ENCODE measurements at regions not wholly inside any gene's neighbourhood (a gene's known extent, or its start where the extent isn't known, plus 50 kb on each side); places are given as distances from the start of the nearest gene placed in this dataset.
"Not testable (repeated sequence)": the region's sequence is repeated elsewhere in the genome, so short reads cannot be mapped to it uniquely, and the experiment has no call there.

DNA sequence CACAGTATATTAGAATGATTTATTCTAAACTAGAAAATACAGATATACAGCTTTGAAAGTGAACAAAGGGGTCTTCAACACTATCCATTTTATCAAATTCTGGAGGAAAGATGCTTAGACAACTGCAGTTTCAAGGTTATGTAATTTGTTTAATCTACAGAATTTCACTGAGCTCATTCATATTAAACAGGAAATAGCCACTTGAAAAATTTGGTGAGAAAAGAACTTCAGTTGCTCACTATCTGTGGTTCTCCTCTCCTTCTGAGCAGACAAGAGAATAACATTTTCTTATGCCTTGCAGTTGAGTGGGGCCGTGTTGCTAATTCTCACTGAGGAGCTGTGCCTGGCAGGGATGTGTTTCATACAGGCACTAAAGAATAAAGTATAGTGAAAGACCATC lies 1428.2 kb downstream of the CDH12 start:
- no peak overlapping the region for H3K27ac Mint-ChIP-seq (ENCODE audit: unreplicated experiment)
- no peaks in the 10 kb centered on the region for H3K27me3 Mint-ChIP-seq (ENCODE audit: low read depth)
- TF ChIP-seq, protein P1, sequence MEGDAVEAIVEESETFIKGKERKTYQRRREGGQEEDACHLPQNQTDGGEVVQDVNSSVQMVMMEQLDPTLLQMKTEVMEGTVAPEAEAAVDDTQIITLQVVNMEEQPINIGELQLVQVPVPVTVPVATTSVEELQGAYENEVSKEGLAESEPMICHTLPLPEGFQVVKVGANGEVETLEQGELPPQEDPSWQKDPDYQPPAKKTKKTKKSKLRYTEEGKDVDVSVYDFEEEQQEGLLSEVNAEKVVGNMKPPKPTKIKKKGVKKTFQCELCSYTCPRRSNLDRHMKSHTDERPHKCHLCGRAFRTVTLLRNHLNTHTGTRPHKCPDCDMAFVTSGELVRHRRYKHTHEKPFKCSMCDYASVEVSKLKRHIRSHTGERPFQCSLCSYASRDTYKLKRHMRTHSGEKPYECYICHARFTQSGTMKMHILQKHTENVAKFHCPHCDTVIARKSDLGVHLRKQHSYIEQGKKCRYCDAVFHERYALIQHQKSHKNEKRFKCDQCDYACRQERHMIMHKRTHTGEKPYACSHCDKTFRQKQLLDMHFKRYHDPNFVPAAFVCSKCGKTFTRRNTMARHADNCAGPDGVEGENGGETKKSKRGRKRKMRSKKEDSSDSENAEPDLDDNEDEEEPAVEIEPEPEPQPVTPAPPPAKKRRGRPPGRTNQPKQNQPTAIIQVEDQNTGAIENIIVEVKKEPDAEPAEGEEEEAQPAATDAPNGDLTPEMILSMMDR (IDR thresholded peaks at IDR 0.05) = no peak
- no peak for DNase-seq (ENCODE audit: low spot score)
- no peaks in the 10 kb centered on the region for H3K4me1 Mint-ChIP-seq (ENCODE audit: low read depth)
- no peaks in the 10 kb centered on the region for H3K9me3 Mint-ChIP-seq (ENCODE audit: low read depth)
- no peak overlapping the region for H3K4me3 Mint-ChIP-seq (ENCODE audit: unreplicated experiment)
- H3K36me3 Mint-ChIP-seq (ENCODE audit: low read depth) = no peaks in the 10 kb centered on the region

DNA sequence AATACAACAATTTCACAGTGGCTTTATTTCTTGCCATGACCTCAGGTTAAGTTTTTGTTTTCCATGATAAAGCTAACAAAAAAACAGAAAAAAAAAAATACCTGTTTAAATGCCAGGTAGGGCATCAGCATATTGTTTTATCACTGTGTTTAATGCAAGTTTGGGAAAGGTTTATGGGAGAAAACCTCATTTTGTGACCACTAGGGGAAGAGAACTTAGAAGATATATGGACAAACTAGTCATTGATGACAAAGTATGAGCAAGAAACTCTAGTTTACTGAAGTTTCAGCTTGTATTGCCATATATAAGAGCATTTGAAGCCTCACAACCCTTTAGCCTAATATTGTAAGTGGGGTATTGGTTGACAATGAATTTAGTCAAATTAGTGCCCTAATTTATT lies 1431.4 kb upstream of the CDH18 start:
- Mint-ChIP-seq H3K36me3 (ENCODE audit: low read depth) (no peaks in the 10 kb centered on the region), H3K27ac (ENCODE audit: unreplicated experiment) (no peak overlapping the region), H3K27me3 (ENCODE audit: low read depth) (no peaks in the 10 kb centered on the region), H3K4me3 (ENCODE audit: unreplicated experiment) (no peak overlapping the region), H3K4me1 (ENCODE audit: low read depth) (no peaks in the 10 kb centered on the region), H3K9me3 (ENCODE audit: low read depth) (no peaks in the 10 kb centered on the region)
- DNase-seq (ENCODE audit: low spot score) = no peak
- TF ChIP-seq, protein P1 (IDR thresholded peaks at IDR 0.05) = peak; percentile 11

DNA sequence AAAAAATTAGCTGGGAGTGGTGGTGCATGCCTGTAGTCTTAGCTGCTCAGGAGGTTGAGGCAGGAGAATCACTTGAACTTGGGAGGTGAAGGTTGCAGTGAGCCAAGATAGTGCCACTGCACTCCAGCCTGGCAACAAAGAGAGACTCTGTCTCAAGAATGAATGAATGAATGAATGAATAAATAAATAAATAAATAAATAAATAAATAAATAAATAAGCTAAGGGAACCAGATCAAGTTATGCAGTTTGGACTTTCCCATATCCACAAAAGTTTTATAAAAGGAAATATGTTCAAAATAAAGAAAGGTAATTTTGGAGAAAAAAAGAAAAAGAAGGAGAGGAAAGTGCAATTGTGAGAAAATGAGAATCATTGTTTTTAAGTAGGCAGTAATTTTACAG lies 1414.1 kb upstream of the CDH18 start:
- not testable (repeated sequence) for H3K9me3 Mint-ChIP-seq (ENCODE audit: low read depth); H3K27me3 Mint-ChIP-seq (ENCODE audit: low read depth); H3K4me3 Mint-ChIP-seq (ENCODE audit: unreplicated experiment); H3K27ac Mint-ChIP-seq (ENCODE audit: unreplicated experiment); DNase-seq (ENCODE audit: low spot score); H3K36me3 Mint-ChIP-seq (ENCODE audit: low read depth); H3K4me1 Mint-ChIP-seq (ENCODE audit: low read depth)

DNA sequence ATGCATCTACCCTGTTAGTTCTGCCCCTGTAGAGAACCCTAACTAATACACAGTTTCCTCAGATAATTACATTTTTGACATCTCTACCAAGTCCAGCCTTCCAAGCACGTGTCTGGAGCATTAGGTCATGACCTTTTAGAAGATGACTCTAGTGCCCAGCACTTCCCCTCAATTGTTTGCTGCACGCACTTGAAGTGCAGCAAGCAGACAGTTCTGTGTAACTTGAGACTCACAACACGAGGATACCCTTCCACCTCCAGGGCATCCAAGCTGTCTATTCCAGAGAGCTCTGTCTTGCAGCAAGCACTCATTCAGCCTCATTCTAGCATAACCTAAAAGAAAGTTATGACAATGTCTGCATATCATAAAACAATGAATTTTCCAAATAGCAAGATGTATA lies 1410.5 kb upstream of the CDH18 start:
- peaks cover 1% of the 10 kb centered on the region for H3K27me3 Mint-ChIP-seq (ENCODE audit: low read depth)

DNA sequence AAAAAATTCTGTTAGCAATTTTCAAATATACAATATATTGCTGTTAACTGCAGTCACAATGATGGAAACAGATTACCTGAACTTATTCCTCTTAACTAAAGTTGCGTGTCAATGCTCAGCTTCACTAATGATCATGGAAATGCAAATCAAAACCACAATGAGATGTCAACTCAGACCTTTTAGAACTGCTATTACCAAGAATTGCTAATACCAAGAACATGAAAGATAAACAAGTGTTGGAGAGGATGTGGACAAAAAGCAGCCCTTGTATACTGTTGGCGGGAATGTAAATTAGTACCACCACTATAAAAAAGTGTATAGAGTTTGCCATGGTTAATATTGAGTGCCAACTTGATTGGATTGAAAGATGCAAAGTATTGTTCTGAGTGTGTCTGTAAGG lies 1409.7 kb upstream of the CDH18 start:
- DNase-seq (ENCODE audit: low spot score) = no peak
- TF ChIP-seq, protein P1 (IDR thresholded peaks at IDR 0.05) = no peak

More for the DNA sequence above, 1410.5 kb upstream of the CDH18 start:
- H3K4me3 Mint-ChIP-seq (ENCODE audit: unreplicated experiment) = no peak overlapping the region
- TF ChIP-seq, protein P1 (IDR thresholded peaks at IDR 0.05) = no peak
- peaks cover 3% of the 10 kb centered on the region for H3K36me3 Mint-ChIP-seq (ENCODE audit: low read depth)
- H3K27ac Mint-ChIP-seq (ENCODE audit: unreplicated experiment) = no peak overlapping the region
- H3K4me1 Mint-ChIP-seq (ENCODE audit: low read depth) = no peaks in the 10 kb centered on the region
- H3K9me3 Mint-ChIP-seq (ENCODE audit: low read depth) = no peaks in the 10 kb centered on the region
- DNase-seq (ENCODE audit: low spot score) = no peak

DNA sequence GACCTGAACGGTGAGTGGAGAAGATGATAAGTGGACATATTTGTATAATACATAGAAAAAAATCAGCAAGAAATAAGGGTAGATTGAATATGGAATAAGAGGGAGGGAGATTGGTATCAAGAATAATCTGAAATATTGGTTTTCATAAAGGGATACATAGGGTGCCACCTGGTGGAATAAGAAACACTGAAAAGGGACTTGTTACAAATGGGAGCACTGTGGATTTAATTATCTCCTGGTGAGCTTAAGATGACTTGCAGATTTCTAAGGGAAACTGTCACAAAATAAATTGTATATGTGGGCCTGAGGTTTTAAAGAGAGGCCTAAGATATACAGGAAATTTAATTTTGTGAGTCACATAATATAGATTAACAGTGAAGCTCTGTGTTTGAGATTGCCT lies 1403.5 kb upstream of the CDH18 start:
- TF ChIP-seq, protein P1 (IDR thresholded peaks at IDR 0.05) = peak; percentile 74
- Mint-ChIP-seq H3K9me3 (ENCODE audit: low read depth) (no peaks in the 10 kb centered on the region), H3K4me1 (ENCODE audit: low read depth) (no peaks in the 10 kb centered on the region), H3K36me3 (ENCODE audit: low read depth) (no peaks in the 10 kb centered on the region), H3K27me3 (ENCODE audit: low read depth) (no peaks in the 10 kb centered on the region), H3K4me3 (ENCODE audit: unreplicated experiment) (no peak overlapping the region), H3K27ac (ENCODE audit: unreplicated experiment) (no peak overlapping the region)
- DNase-seq (ENCODE audit: low spot score) = no peak

More for the DNA sequence above, 1409.7 kb upstream of the CDH18 start:
- H3K4me3 Mint-ChIP-seq (ENCODE audit: unreplicated experiment) = no peak overlapping the region
- peaks cover 1% of the 10 kb centered on the region for H3K27me3 Mint-ChIP-seq (ENCODE audit: low read depth)
- H3K27ac Mint-ChIP-seq (ENCODE audit: unreplicated experiment) = no peak overlapping the region
- H3K4me1 Mint-ChIP-seq (ENCODE audit: low read depth) = no peaks in the 10 kb centered on the region
- no peaks in the 10 kb centered on the region for H3K9me3 Mint-ChIP-seq (ENCODE audit: low read depth)
- peaks cover 3% of the 10 kb centered on the region for H3K36me3 Mint-ChIP-seq (ENCODE audit: low read depth)

DNA sequence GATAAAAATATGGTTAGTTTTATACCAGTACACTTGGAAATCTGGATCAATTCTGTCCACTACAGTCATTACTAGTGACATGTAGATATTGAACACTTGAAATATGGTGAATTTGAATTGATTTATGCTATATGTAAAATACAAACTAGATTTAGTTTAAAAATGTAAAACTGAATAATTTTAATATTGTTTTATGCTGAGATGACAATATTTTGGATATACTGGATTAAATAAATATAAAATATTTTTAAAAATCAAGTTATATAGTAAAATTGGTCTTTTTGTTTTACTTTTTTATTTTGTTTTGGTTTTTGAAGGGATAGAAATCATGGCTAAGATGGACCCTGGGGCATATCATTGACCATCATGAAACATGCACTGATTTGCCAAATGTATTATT lies 1372.8 kb upstream of the CDH18 start:
- not testable (repeated sequence) for H3K9me3 Mint-ChIP-seq (ENCODE audit: low read depth); DNase-seq (ENCODE audit: low spot score); H3K36me3 Mint-ChIP-seq (ENCODE audit: low read depth); H3K27ac Mint-ChIP-seq (ENCODE audit: unreplicated experiment); H3K27me3 Mint-ChIP-seq (ENCODE audit: low read depth); H3K4me1 Mint-ChIP-seq (ENCODE audit: low read depth); H3K4me3 Mint-ChIP-seq (ENCODE audit: unreplicated experiment)

DNA sequence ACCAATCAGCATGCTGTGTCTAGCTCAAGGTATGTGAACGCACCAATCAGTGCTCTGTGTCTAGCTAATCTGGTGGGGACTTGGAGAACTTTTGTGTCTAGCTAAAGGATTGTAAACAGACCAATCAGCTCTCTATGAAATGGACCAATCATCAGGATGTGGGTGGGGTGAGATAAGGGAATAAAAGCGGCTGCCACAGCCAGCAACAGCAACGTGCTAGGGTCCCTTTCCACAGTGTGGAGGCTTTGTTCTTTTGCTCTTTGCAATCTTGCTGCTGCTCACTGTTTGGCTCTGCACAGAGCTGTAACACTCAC lies 1353.9 kb upstream of the CDH18 start:
- not testable (repeated sequence) for H3K4me1 Mint-ChIP-seq (ENCODE audit: low read depth); H3K9me3 Mint-ChIP-seq (ENCODE audit: low read depth); DNase-seq (ENCODE audit: low spot score); H3K27me3 Mint-ChIP-seq (ENCODE audit: low read depth); H3K36me3 Mint-ChIP-seq (ENCODE audit: low read depth)
- peak overlapping the region; percentile 42 for H3K4me3 Mint-ChIP-seq (ENCODE audit: unreplicated experiment)
- H3K27ac Mint-ChIP-seq (ENCODE audit: unreplicated experiment) = peak overlapping the region; percentile 15

All from chondrocyte (in vitro differentiated cells).